ENCODE measurements at regions not wholly inside any gene's neighbourhood (a gene's known extent, or its start where the extent isn't known, plus 50 kb on each side); places are given as distances from the start of the nearest gene placed in this dataset.
"Not testable (repeated sequence)": the region's sequence is repeated elsewhere in the genome, so short reads cannot be mapped to it uniquely, and the experiment has no call there.

DNA sequence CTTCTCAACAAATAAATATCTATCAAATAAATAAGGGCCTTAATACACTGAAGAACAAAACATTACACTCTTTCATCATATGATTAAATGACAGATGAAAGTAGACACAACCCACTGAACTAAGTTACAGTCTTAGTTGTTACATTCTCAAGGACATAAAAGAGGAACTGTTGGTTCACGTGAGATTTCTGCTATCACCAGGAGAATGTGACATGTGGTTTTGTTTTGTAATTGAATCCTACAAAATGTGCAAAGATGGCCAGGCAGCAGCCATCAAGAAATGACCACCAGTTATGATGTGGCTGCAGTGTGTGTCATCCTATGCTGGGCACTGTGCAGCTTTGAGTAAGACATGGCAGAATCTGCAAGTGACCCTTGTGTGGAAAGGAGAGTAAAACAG is 310.6 kb upstream of the PIK3C3 start:
- Histone ChIP-seq H3K4me3 (ENCODE audit: insufficient read depth, low read depth, low read length, poor library complexity, severe bottlenecking) (no peak overlapping the region), H3K27me3 (replicated peaks; ENCODE audit: control insufficient read depth, insufficient read depth, low read length, poor library complexity, severe bottlenecking) (no peaks in the 10 kb centered on the region), H3K36me3 (ENCODE audit: control insufficient read depth, insufficient read depth, low read length) (no peaks in the 10 kb centered on the region), H3K27ac (ENCODE audit: insufficient read depth, low read length, poor library complexity, severe bottlenecking) (no peak overlapping the region), H3K9me3 (ENCODE audit: control insufficient read depth, low read length) (no peaks in the 10 kb centered on the region), H3K4me1 (ENCODE audit: control insufficient read depth, insufficient read depth, low read length, poor library complexity, severe bottlenecking) (no peaks in the 10 kb centered on the region)
- no peak for DNase-seq

GRCh38 chr18:41643427-41643826 is 311.6 kb upstream of the PIK3C3 start:
- H3K9me3 ChIP-seq (ENCODE audit: control insufficient read depth, low read length), result no peaks in the 10 kb centered on the region
- no peaks in the 10 kb centered on the region for H3K27me3 ChIP-seq (replicated peaks; ENCODE audit: control insufficient read depth, insufficient read depth, low read length, poor library complexity, severe bottlenecking)
- no peak overlapping the region for H3K27ac ChIP-seq (ENCODE audit: insufficient read depth, low read length, poor library complexity, severe bottlenecking)
- H3K4me3 ChIP-seq (ENCODE audit: insufficient read depth, low read depth, low read length, poor library complexity, severe bottlenecking), result no peak overlapping the region
- H3K36me3 ChIP-seq (ENCODE audit: control insufficient read depth, insufficient read depth, low read length), result no peaks in the 10 kb centered on the region
- DNase-seq, result no peak
- H3K4me1 ChIP-seq (ENCODE audit: control insufficient read depth, insufficient read depth, low read length, poor library complexity, severe bottlenecking), result no peaks in the 10 kb centered on the region

DNA sequence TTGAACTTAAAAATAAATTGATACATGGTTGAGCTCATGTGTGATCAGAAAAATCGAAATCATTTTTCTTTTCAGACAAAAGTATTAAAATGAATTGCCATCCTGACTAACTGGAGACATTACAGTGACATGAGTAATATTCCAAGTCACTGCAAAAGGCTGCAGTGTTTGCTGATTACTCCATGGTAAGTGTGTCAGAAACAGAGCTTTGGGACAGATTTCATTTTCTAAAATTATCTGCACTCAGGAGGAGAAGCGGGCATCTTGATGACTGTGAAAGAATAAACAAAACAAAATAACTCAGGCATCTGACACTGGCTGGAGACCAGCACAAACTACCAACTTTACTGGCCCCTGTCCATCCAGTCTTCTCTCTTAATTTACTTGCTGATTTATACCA is 312.3 kb upstream of the PIK3C3 start:
- Histone ChIP-seq H3K4me3 (ENCODE audit: insufficient read depth, low read depth, low read length, poor library complexity, severe bottlenecking) (no peak overlapping the region), H3K4me1 (ENCODE audit: control insufficient read depth, insufficient read depth, low read length, poor library complexity, severe bottlenecking) (no peaks in the 10 kb centered on the region), H3K27ac (ENCODE audit: insufficient read depth, low read length, poor library complexity, severe bottlenecking) (no peak overlapping the region), H3K27me3 (replicated peaks; ENCODE audit: control insufficient read depth, insufficient read depth, low read length, poor library complexity, severe bottlenecking) (no peaks in the 10 kb centered on the region), H3K9me3 (ENCODE audit: control insufficient read depth, low read length) (no peaks in the 10 kb centered on the region), H3K36me3 (ENCODE audit: control insufficient read depth, insufficient read depth, low read length) (no peaks in the 10 kb centered on the region)
- DNase-seq, result no peak

- H3K4me1 ChIP-seq (ENCODE audit: control insufficient read depth, insufficient read depth, low read length, poor library complexity, severe bottlenecking), result no peaks in the 10 kb centered on the region
- no peak for DNase-seq
- no peaks in the 10 kb centered on the region for H3K36me3 ChIP-seq (ENCODE audit: control insufficient read depth, insufficient read depth, low read length)
- H3K27ac ChIP-seq (ENCODE audit: insufficient read depth, low read length, poor library complexity, severe bottlenecking), result no peak overlapping the region
- H3K4me3 ChIP-seq (ENCODE audit: insufficient read depth, low read depth, low read length, poor library complexity, severe bottlenecking), result no peak overlapping the region
- no peaks in the 10 kb centered on the region for H3K9me3 ChIP-seq (ENCODE audit: control insufficient read depth, low read length)
- no peaks in the 10 kb centered on the region for H3K27me3 ChIP-seq (replicated peaks; ENCODE audit: control insufficient read depth, insufficient read depth, low read length, poor library complexity, severe bottlenecking)
Observed at GRCh38 chr18:41639218-41639617, 315.8 kb upstream of the PIK3C3 start.

DNA sequence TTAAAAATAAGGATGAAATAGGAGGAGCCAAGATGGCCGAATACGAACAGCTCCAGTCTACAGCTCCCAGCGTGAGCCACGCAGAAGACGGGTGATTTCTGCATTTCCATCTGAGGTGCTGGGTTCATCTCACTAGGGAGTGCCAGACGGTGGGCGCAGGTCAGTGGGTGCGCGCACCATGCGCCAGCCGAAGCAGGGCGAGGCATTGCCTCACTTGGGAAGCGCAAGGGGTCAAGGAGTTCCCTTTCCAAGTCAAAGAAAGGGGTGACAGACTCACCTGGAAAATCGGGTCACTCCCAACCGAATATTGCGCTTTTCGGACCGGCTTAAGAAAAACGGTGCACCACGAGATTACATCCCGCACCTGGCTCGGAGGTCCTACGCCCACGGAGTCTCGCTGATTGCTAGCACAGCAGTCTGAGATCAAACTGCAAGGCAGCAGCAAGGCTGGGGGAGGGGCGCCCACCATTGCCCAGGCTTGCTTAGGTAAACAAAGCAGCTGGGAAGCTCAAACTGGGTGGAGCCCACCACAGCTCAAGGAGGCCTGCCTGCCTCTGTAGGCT is 323.2 kb upstream of the PIK3C3 start:
- not testable (repeated sequence) for DNase-seq; H3K4me3 ChIP-seq (ENCODE audit: insufficient read depth, low read depth, low read length, poor library complexity, severe bottlenecking); H3K27me3 ChIP-seq (replicated peaks; ENCODE audit: control insufficient read depth, insufficient read depth, low read length, poor library complexity, severe bottlenecking); H3K9me3 ChIP-seq (ENCODE audit: control insufficient read depth, low read length); H3K36me3 ChIP-seq (ENCODE audit: control insufficient read depth, insufficient read depth, low read length); H3K4me1 ChIP-seq (ENCODE audit: control insufficient read depth, insufficient read depth, low read length, poor library complexity, severe bottlenecking); H3K27ac ChIP-seq (ENCODE audit: insufficient read depth, low read length, poor library complexity, severe bottlenecking)

GRCh38 chr18:41630232-41630886 is 324.7 kb upstream of the PIK3C3 start:
- Histone ChIP-seq H3K4me1 (ENCODE audit: control insufficient read depth, insufficient read depth, low read length, poor library complexity, severe bottlenecking) (no peaks in the 10 kb centered on the region), H3K4me3 (ENCODE audit: insufficient read depth, low read depth, low read length, poor library complexity, severe bottlenecking) (no peak overlapping the region), H3K9me3 (ENCODE audit: control insufficient read depth, low read length) (no peaks in the 10 kb centered on the region), H3K27me3 (replicated peaks; ENCODE audit: control insufficient read depth, insufficient read depth, low read length, poor library complexity, severe bottlenecking) (no peaks in the 10 kb centered on the region), H3K36me3 (ENCODE audit: control insufficient read depth, insufficient read depth, low read length) (no peaks in the 10 kb centered on the region), H3K27ac (ENCODE audit: insufficient read depth, low read length, poor library complexity, severe bottlenecking) (no peak overlapping the region)
- DNase-seq, result no peak

DNA sequence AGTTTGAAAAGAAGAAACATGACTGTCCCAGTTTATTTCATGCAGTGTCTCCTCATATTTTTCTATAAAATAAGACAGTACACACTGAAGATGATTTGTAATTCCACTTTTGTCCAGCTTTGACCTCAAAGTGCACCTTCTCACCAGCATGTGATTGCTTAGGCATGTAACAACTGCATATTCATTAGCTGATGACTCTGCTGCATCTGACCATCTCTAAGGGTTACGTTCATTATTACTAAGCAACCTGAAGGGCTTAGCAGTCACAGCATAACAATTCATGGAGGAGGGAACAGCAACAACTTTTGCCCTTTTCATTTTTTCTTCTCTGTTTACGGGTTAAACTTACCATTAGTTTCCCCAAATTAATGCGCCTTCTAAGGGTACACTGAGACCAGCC is 330.6 kb upstream of the PIK3C3 start:
- no peaks in the 10 kb centered on the region for H3K36me3 ChIP-seq (ENCODE audit: control insufficient read depth, insufficient read depth, low read length)

GRCh38 chr18:41621177-41621576 is 333.9 kb upstream of the PIK3C3 start:
- Histone ChIP-seq H3K27ac (ENCODE audit: insufficient read depth, low read length, poor library complexity, severe bottlenecking) (no peak overlapping the region), H3K27me3 (replicated peaks; ENCODE audit: control insufficient read depth, insufficient read depth, low read length, poor library complexity, severe bottlenecking) (no peaks in the 10 kb centered on the region), H3K36me3 (ENCODE audit: control insufficient read depth, insufficient read depth, low read length) (no peaks in the 10 kb centered on the region), H3K4me3 (ENCODE audit: insufficient read depth, low read depth, low read length, poor library complexity, severe bottlenecking) (no peak overlapping the region), H3K9me3 (ENCODE audit: control insufficient read depth, low read length) (no peaks in the 10 kb centered on the region), H3K4me1 (ENCODE audit: control insufficient read depth, insufficient read depth, low read length, poor library complexity, severe bottlenecking) (no peaks in the 10 kb centered on the region)
- no peak for DNase-seq

More for the DNA sequence above, 330.6 kb upstream of the PIK3C3 start:
- DNase-seq, result no peak
- no peak overlapping the region for H3K4me3 ChIP-seq (ENCODE audit: insufficient read depth, low read depth, low read length, poor library complexity, severe bottlenecking)
- no peaks in the 10 kb centered on the region for H3K4me1 ChIP-seq (ENCODE audit: control insufficient read depth, insufficient read depth, low read length, poor library complexity, severe bottlenecking)
- no peak overlapping the region for H3K27ac ChIP-seq (ENCODE audit: insufficient read depth, low read length, poor library complexity, severe bottlenecking)
- no peaks in the 10 kb centered on the region for H3K9me3 ChIP-seq (ENCODE audit: control insufficient read depth, low read length)
- H3K27me3 ChIP-seq (replicated peaks; ENCODE audit: control insufficient read depth, insufficient read depth, low read length, poor library complexity, severe bottlenecking), result no peaks in the 10 kb centered on the region

DNA sequence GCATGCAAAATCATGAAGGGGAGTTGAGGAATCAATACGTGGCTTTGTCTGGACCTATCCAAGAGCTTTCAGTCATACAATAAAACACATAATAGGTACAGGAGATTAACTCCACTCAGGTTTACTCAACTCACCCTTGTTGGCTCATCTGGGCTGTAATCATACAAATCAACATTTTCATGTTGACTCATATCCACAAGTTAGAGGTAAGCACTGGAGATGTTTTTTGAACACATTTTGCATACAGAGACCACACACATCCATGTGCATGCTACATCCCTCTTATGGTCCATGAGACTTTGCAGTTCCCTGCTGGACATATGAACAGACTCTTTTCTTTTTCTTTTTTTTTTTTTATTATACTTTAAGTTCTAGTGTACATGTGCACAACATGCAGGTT is 336.9 kb upstream of the PIK3C3 start:
- no peak overlapping the region for H3K4me3 ChIP-seq (ENCODE audit: insufficient read depth, low read depth, low read length, poor library complexity, severe bottlenecking)
- H3K4me1 ChIP-seq (ENCODE audit: control insufficient read depth, insufficient read depth, low read length, poor library complexity, severe bottlenecking), result no peaks in the 10 kb centered on the region
- H3K27ac ChIP-seq (ENCODE audit: insufficient read depth, low read length, poor library complexity, severe bottlenecking), result no peak overlapping the region
- H3K36me3 ChIP-seq (ENCODE audit: control insufficient read depth, insufficient read depth, low read length), result no peaks in the 10 kb centered on the region
- H3K9me3 ChIP-seq (ENCODE audit: control insufficient read depth, low read length), result no peaks in the 10 kb centered on the region
- no peaks in the 10 kb centered on the region for H3K27me3 ChIP-seq (replicated peaks; ENCODE audit: control insufficient read depth, insufficient read depth, low read length, poor library complexity, severe bottlenecking)
- DNase-seq, result no peak

DNA sequence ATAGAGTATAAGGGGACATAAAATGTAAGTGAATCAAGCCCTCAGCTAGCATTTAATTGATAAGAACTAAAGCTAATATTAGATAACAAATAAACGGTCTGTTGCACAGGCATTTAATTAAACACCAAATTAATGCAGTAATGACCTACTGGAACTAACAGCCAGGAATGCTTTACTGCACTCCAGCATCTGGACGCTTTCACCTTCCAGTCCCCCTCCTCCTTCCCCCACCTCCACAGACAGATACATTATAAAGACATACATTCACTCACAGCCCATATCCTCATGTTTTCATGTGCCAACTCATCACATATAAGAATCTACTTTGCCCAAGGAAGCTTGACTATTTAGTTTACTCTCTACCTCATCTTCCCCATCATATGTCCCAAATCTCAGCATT is 337.4 kb upstream of the PIK3C3 start:
- H3K4me3 ChIP-seq (ENCODE audit: insufficient read depth, low read depth, low read length, poor library complexity, severe bottlenecking), result no peak overlapping the region
- no peak for DNase-seq
- no peaks in the 10 kb centered on the region for H3K4me1 ChIP-seq (ENCODE audit: control insufficient read depth, insufficient read depth, low read length, poor library complexity, severe bottlenecking)
- H3K27ac ChIP-seq (ENCODE audit: insufficient read depth, low read length, poor library complexity, severe bottlenecking), result no peak overlapping the region
- no peaks in the 10 kb centered on the region for H3K36me3 ChIP-seq (ENCODE audit: control insufficient read depth, insufficient read depth, low read length)
- no peaks in the 10 kb centered on the region for H3K27me3 ChIP-seq (replicated peaks; ENCODE audit: control insufficient read depth, insufficient read depth, low read length, poor library complexity, severe bottlenecking)
- no peaks in the 10 kb centered on the region for H3K9me3 ChIP-seq (ENCODE audit: control insufficient read depth, low read length)

Data from effector memory CD4-positive, alpha-beta T cell (primary cell).